Heart left ventricle (tissue), 16 donors: ENCODE measurements at regions not wholly inside any gene's neighbourhood (a gene's known extent, or its start where the extent isn't known, plus 50 kb on each side); places are given as distances from the start of the nearest gene placed in this dataset.

ENCODE experiments used
- ATAC-seq, 4 donors: fragments of 200-7000 bp; cut with Tn5 transposase; one replicate each; pipeline ENCODE4 v1.9.1; 2020 to 2022; ENCODE audit warnings: moderate library complexity in 4 of 4, mild to moderate bottlenecking in 3 of 4, moderate number of reproducible peaks in 1 of 4
- DNase-seq, 5 donors: peaks; one replicate each; pipeline ENCODE4 v3.0.0-alpha.2; 2020
- H3K27ac ChIP-seq, 12 donors: fragments of 200-600 bp; sonication (generic) in 4 of 12; one replicate each; pipeline versions ENCODE4 v1.5.0 to v1.8.0; 2016 to 2022; ENCODE audit warnings: mild to moderate bottlenecking in 2 of 12
- H3K27me3 ChIP-seq, 9 donors: fragments of 200-600 bp; sonication (generic) in 2 of 9; one replicate each; pipeline versions ENCODE4 v1.5.1 to v1.8.0; 2016 to 2022; ENCODE audit warnings: mild to moderate bottlenecking in 3 of 9
- H3K36me3 ChIP-seq, 9 donors: fragments of 200-600 bp; sonication (generic) in 2 of 9; one replicate each; pipeline versions ENCODE4 v1.5.0 to v1.8.0; 2018 to 2022; ENCODE audit warnings: mild to moderate bottlenecking in 2 of 9
- H3K4me1 ChIP-seq, 12 donors: fragments of 200-600 bp; sonication (generic) in 4 of 12; one replicate each; pipeline versions ENCODE4 v1.5.0 to v1.8.0; 2016 to 2022; ENCODE audit warnings: mild to moderate bottlenecking in 3 of 12
- H3K4me3 ChIP-seq, 12 donors: fragments of 200-600 bp; sonication (generic) in 4 of 12; one replicate each; pipeline versions ENCODE4 v1.5.0 to v1.8.0; 2017 to 2022; ENCODE audit warnings: mild to moderate bottlenecking in 9 of 12, moderate library complexity in 4 of 12
- H3K9me3 ChIP-seq, 12 donors: fragments of 200-600 bp; sonication (generic) in 4 of 12; one replicate each; pipeline versions ENCODE4 v1.5.0 to v1.8.0; 2016 to 2022; ENCODE audit warnings: mild to moderate bottlenecking in 1 of 12
- POLR2A ChIP-seq, 2 donors: fragments of 450-650 bp; IDR thresholded peaks; one replicate each; pipeline ENCODE4 v1.6.1; 2017; ENCODE audit warnings: antibody characterized with exemption in 2 of 2, mild to moderate bottlenecking in 2 of 2, moderate library complexity in 2 of 2
- WGBS, 4 donors: extraction: QIAGEN DNeasy Blood & Tissue Kit in 2 of 4; methylation state at CpG; one replicate each; pipeline versions ENCODE4 v1.1.5 to v1.1.7; 2013 to 2018; 5-methylcytosine and 5-hydroxymethylcytosine counted together
- intact Hi-C, 10 donors: fragments of 100-400 bp; cut with DNase I; formaldehyde crosslinking; loops; one replicate each; pipeline versions ENCODE4 v1.11.1 to v1.14.2; 2022
- TF ChIP-seq, protein P1 (sequence below), 12 donors: fragments of 200-600 bp; sonication (generic) in 4 of 12; IDR thresholded peaks; one replicate each; pipeline versions ENCODE4 v1.5.0 to v1.8.0; 2018 to 2022; ENCODE audit warnings: antibody characterized with exemption in 12 of 12, mild to moderate bottlenecking in 5 of 12
- donor health status: ischemic (EF 13 %, LVEDD 7.1; RV severe dilation, severe dysfunction).
- donor health status: healthy with polysubstance abuse.
- donor health status: DM: no; HTN: yes; CAD: no.
- donor health status: DM: no; HTN: no; CAD: no.
- donor health status: ischemic (EF 25% LVEDD 6.9; RV normal size, moderate dysfunction).
- donor health status: ischemic (EF 25% LVEDD 5.7; RV mildly dilated, moderate dysfunction).
- donor health status: healthy.
- donor health status: DM: yes; HTN: yes; CAD: no.
- donor health status: ischemic (EF 35%, LVEDD 5.7; RV mildly dilated, moderate dysfunction).
- donor health status: nonischemic (EF 11% LVEDD 7.7; RV severe dilation, severe dysfunction).
- donor health status: DM: yes; HTN: yes; CAD: no.
- donor health status: PGD.
- donor health status: ischemic (EF 29% LVEDD 5.4; RV normal size, mild dysfunction).
- donor health status: nonischemic (EF 23%, LVEDD 6.1; RV moderate dilation, normal function).

DNA sequence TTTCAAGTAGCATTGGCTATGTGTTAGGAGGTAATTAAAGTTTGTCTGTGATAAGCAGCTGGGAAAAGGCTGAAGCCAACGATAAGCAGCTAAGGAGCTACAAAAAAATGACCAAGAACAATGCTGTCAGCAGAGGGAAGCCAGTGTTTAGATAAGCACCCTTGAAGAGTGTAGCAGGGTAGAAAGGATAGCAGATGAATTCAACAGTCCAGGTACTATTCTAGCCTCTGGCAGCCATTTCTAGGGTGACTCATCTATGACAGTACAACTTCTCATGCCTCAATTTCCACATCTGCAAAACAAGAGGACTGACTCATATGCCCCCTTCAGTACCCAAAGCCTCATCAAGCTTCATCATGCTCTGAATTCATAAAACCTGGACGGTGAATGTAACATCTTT lies 617.6 kb upstream of the UBE2E2 start:
- TF ChIP-seq, protein P1, sequence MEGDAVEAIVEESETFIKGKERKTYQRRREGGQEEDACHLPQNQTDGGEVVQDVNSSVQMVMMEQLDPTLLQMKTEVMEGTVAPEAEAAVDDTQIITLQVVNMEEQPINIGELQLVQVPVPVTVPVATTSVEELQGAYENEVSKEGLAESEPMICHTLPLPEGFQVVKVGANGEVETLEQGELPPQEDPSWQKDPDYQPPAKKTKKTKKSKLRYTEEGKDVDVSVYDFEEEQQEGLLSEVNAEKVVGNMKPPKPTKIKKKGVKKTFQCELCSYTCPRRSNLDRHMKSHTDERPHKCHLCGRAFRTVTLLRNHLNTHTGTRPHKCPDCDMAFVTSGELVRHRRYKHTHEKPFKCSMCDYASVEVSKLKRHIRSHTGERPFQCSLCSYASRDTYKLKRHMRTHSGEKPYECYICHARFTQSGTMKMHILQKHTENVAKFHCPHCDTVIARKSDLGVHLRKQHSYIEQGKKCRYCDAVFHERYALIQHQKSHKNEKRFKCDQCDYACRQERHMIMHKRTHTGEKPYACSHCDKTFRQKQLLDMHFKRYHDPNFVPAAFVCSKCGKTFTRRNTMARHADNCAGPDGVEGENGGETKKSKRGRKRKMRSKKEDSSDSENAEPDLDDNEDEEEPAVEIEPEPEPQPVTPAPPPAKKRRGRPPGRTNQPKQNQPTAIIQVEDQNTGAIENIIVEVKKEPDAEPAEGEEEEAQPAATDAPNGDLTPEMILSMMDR (IDR thresholded peaks at IDR 0.05): no peak
- TF ChIP-seq POLR2A (IDR thresholded peaks at IDR 0.05): no peak
- Histone ChIP-seq H3K4me3 (no peak overlapping the region), H3K4me1 (no peaks in the 10 kb centered on the region), H3K9me3 (no peaks in the 10 kb centered on the region), H3K27me3 (peaks cover 0 to 5% (median 0%) of the 10 kb centered on the region in 9 donors), H3K27ac (no peak overlapping the region), H3K36me3 (no peaks in the 10 kb centered on the region)
- intact Hi-C loops: no loop called here
- no peak for ATAC-seq
- no peak for DNase-seq
- WGBS, 4 donors: 42 to 50% (median 45%) methylated on average over 2 of the region's 2 CpGs

DNA sequence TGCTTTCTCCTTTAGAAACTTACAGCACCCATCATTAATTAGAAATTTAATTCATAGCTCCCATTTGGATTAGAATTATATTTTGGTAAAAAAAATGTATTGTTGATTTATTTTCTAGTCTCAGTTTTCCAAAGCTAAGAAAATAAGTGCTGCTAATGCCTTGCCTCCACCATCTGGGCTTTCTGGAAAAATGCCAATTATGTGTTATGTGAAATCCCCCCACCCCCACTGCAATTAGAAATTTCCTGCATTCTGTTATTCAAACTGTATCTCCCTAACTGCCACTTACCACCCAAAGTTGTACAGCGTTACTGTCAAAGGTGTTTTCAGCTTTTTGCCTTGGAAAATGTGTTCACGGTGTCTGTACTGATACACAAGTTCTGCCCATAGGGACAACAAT lies 617.2 kb upstream of the UBE2E2 start:
- H3K9me3 ChIP-seq: no peaks in the 10 kb centered on the region
- 70 to 82% (median 80%) methylated on average over 2 of the region's 2 CpGs for whole genome bisulfite sequencing, 4 donors
- intact Hi-C loops: no loop called here

GRCh38 chr3:22587446-22587845 lies 615.7 kb upstream of the UBE2E2 start:
- no peak for ATAC-seq
- peaks cover 0 to 5% (median 0%) of the 10 kb centered on the region in 9 donors for H3K27me3 ChIP-seq
- DNase-seq: no peak
- no peak overlapping the region for H3K4me3 ChIP-seq
- H3K36me3 ChIP-seq: no peaks in the 10 kb centered on the region
- no peaks in the 10 kb centered on the region for H3K9me3 ChIP-seq
- no peaks in the 10 kb centered on the region for H3K4me1 ChIP-seq
- H3K27ac ChIP-seq: no peak overlapping the region
- TF ChIP-seq, protein P1 (IDR thresholded peaks at IDR 0.05): no peak
- no peak for TF ChIP-seq POLR2A (IDR thresholded peaks at IDR 0.05)
- 73 to 76% (median 74%) methylated on average over 7 of the region's 7 CpGs for WGBS, 4 donors
- intact Hi-C loops: no loop called here

More for the DNA sequence above, 617.2 kb upstream of the UBE2E2 start:
- TF ChIP-seq, protein P1 (IDR thresholded peaks at IDR 0.05): no peak
- Histone ChIP-seq H3K27ac (no peak overlapping the region), H3K4me1 (no peaks in the 10 kb centered on the region), H3K36me3 (no peaks in the 10 kb centered on the region), H3K4me3 (no peak overlapping the region), H3K27me3 (peaks cover 0 to 5% (median 0%) of the 10 kb centered on the region in 9 donors)
- ATAC-seq: no peak
- DNase-seq: no peak

DNA sequence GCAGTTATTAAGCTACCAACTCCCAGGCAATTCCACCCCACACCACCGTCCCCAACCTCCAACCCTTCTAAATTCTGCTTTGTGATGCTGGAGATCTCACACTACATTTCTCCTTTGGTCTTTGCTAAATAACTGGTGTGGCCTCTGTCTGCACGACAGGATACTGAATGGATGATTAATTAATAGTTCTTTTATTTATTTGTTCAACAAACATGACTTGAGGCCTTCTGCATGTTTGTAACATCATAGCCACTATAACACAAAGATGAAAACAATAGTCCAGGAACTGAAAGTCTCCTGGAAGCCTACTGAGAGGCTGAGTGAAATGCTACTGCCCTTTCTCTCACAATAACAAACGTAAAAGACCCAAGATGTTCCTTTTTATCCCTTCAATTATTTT lies 609.5 kb upstream of the UBE2E2 start:
- WGBS, 4 donors: 26 to 39% (median 33%) methylated on average over 3 of the region's 3 CpGs
- intact Hi-C loops: no loop called here
- no peaks in the 10 kb centered on the region for H3K36me3 ChIP-seq
- no peaks in the 10 kb centered on the region for H3K4me1 ChIP-seq
- no peaks in the 10 kb centered on the region for H3K27me3 ChIP-seq
- no peak for TF ChIP-seq POLR2A (IDR thresholded peaks at IDR 0.05)
- TF ChIP-seq, protein P1 (IDR thresholded peaks at IDR 0.05): no peak
- no peak overlapping the region for H3K4me3 ChIP-seq
- no peak for ATAC-seq
- H3K27ac ChIP-seq: no peak overlapping the region
- DNase-seq: no peak
- H3K9me3 ChIP-seq: no peaks in the 10 kb centered on the region
